ENCODE measurements at regions not wholly inside any gene's neighbourhood (a gene's known extent, or its start where the extent isn't known, plus 50 kb on each side); places are given as distances from the start of the nearest gene placed in this dataset.

DNA sequence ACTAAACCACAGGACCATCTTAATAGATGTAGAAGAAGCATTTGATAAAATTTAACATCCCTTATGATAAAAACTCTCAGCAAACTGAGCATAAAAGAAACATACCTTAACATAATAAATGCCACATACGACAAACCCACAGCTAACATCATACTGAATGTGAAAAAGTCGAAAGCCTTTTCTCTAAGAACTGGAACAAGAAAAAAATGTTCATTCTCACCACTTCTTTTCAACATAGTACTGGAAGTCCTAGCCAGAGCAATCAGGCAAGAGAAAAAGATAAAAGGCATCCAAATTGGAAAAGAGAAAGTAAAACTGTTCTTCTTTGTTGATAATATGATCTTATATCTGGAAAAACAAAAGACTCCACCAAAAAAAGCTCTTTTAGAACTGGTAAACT is 134.2 kb downstream of the RPL22L1 start:
- H3K4me3 ChIP-seq (replicated peaks in 1 of 3; ENCODE audit: insufficient read depth in 1 of 3, low read depth in 1 of 3, low read length in 3 of 3): no peak overlapping the region
- peaks cover 2% of the 10 kb centered on the region for H3K4me1 ChIP-seq (ENCODE audit: control insufficient read depth, extremely low read depth, insufficient read depth, low read length)
- CTCF ChIA-PET: no interaction called here
- H3K79me2 ChIP-seq (ENCODE audit: control insufficient read depth, insufficient read depth, low read length): no peaks in the 10 kb centered on the region
- no peak overlapping the region for H2AFZ ChIP-seq (ENCODE audit: low read depth, low read length)
- no peak overlapping the region for H3K4me2 ChIP-seq (ENCODE audit: insufficient read depth, low read length)
- no peaks in the 10 kb centered on the region for H4K20me1 ChIP-seq (replicated peaks; ENCODE audit: control insufficient read depth, extremely low read depth, insufficient read depth, low read length)
- FAIRE-seq: no peak
- no peaks in the 10 kb centered on the region for H3K9me1 ChIP-seq (replicated peaks; ENCODE audit: control insufficient read depth, extremely low read depth, insufficient read depth, low read length)
- no TSS peak for BruUV-seq (replicated peaks)
- POLR2A ChIA-PET: no interaction called here
- H3K36me3 ChIP-seq (ENCODE audit: control insufficient read depth in 2 of 2, extremely low read depth in 1 of 2, insufficient read depth in 2 of 2, low read length in 2 of 2): no peaks in the 10 kb centered on the region
- H3K9me3 ChIP-seq (replicated peaks; ENCODE audit: control insufficient read depth, insufficient read depth, low read length): no peaks in the 10 kb centered on the region
- intact Hi-C loops (cut with micrococcal nuclease): no loop called here
- no peak overlapping the region for H3K9ac ChIP-seq (replicated peaks; ENCODE audit: extremely low read depth, insufficient read depth, low read length)
- no peak for DNase-seq (ENCODE audit: low read depth, low spot score)
- TF ChIP-seq EZH2 (IDR thresholded peaks at IDR 0.05; ENCODE audit: borderline replicate concordance, low read depth, low read length, severe bottlenecking) (no peak), POLR2AphosphoS5 (IDR thresholded peaks at IDR 0.05; ENCODE audit: insufficient read depth, low read depth, low read length) (no peak), POLR2A (IDR thresholded peaks at IDR 0.05; ENCODE audit: low read depth, low read length) (no peak), FOS (IDR thresholded peaks at IDR 0.05; ENCODE audit: borderline replicate concordance, insufficient read depth, low read length) (no peak)
- H3K27me3 ChIP-seq (ENCODE audit: control insufficient read depth in 2 of 2, insufficient read depth in 2 of 2, low read length in 2 of 2): no peaks in the 10 kb centered on the region
- dilution Hi-C loops (cut with MboI; ENCODE audit: extremely low pct_ligation_motif_present, low sequenced_read_pairs): no loop called here
- no peak overlapping the region for H3K27ac ChIP-seq (ENCODE audit: insufficient read depth, low read depth, low read length)

- no peaks in the 10 kb centered on the region for H3K79me2 ChIP-seq (ENCODE audit: control insufficient read depth, insufficient read depth, low read length)
- H3K9ac ChIP-seq (replicated peaks; ENCODE audit: extremely low read depth, insufficient read depth, low read length): no peak overlapping the region
- no peaks in the 10 kb centered on the region for H3K36me3 ChIP-seq (ENCODE audit: control insufficient read depth in 2 of 2, extremely low read depth in 1 of 2, insufficient read depth in 2 of 2, low read length in 2 of 2)
- intact Hi-C loops (cut with micrococcal nuclease): no loop called here
- H3K4me2 ChIP-seq (ENCODE audit: insufficient read depth, low read length): no peak overlapping the region
- H3K27ac ChIP-seq (ENCODE audit: insufficient read depth, low read depth, low read length): no peak overlapping the region
- no peaks in the 10 kb centered on the region for H3K9me1 ChIP-seq (replicated peaks; ENCODE audit: control insufficient read depth, extremely low read depth, insufficient read depth, low read length)
- no peak for DNase-seq (ENCODE audit: low read depth, low spot score)
- FAIRE-seq: no peak
- TF ChIP-seq JUN (IDR thresholded peaks at IDR 0.05; ENCODE audit: borderline replicate concordance, insufficient read depth, insufficient read length, low read depth) (no peak), POLR2A (IDR thresholded peaks at IDR 0.05; ENCODE audit: low read depth, low read length) (no peak), MAX (IDR thresholded peaks at IDR 0.05; ENCODE audit: insufficient read depth, insufficient read length) (no peak), GATA2 (IDR thresholded peaks at IDR 0.05; ENCODE audit: insufficient read depth, insufficient read length, low read depth, low read length) (no peak), CTCF (IDR thresholded peaks at IDR 0.05; ENCODE audit: extremely low read depth in 1 of 2, insufficient read depth in 1 of 2, low read depth in 1 of 2, low read length in 2 of 2) (no peak), FOS (IDR thresholded peaks at IDR 0.05; ENCODE audit: borderline replicate concordance, insufficient read depth, low read length) (no peak), MYC (IDR thresholded peaks at IDR 0.05; ENCODE audit: low read depth, low read length) (no peak), EZH2 (IDR thresholded peaks at IDR 0.05; ENCODE audit: borderline replicate concordance, low read depth, low read length, severe bottlenecking) (no peak), POLR2AphosphoS5 (IDR thresholded peaks at IDR 0.05; ENCODE audit: insufficient read depth, low read depth, low read length) (no peak)
- BruUV-seq (replicated peaks): no TSS peak
- no peak overlapping the region for H2AFZ ChIP-seq (ENCODE audit: low read depth, low read length)
- H3K9me3 ChIP-seq (replicated peaks; ENCODE audit: control insufficient read depth, insufficient read depth, low read length): no peaks in the 10 kb centered on the region
- CTCF ChIA-PET: no interaction called here
- H3K4me1 ChIP-seq (ENCODE audit: control insufficient read depth, extremely low read depth, insufficient read depth, low read length): no peaks in the 10 kb centered on the region
- POLR2A ChIA-PET: no interaction called here
- no peaks in the 10 kb centered on the region for H4K20me1 ChIP-seq (replicated peaks; ENCODE audit: control insufficient read depth, extremely low read depth, insufficient read depth, low read length)
- H3K27me3 ChIP-seq (ENCODE audit: control insufficient read depth in 2 of 2, insufficient read depth in 2 of 2, low read length in 2 of 2): no peaks in the 10 kb centered on the region
- no peak overlapping the region for H3K4me3 ChIP-seq (replicated peaks in 1 of 3; ENCODE audit: insufficient read depth in 1 of 3, low read depth in 1 of 3, low read length in 3 of 3)
- dilution Hi-C loops (cut with MboI; ENCODE audit: extremely low pct_ligation_motif_present, low sequenced_read_pairs): no loop called here
These were observed 135.3 kb downstream of the RPL22L1 start for GRCh38 chr3:170734735-170735065.
